GM19239 (cell line): ENCODE measurements at regions not wholly inside any gene's neighbourhood (a gene's known extent, or its start where the extent isn't known, plus 50 kb on each side); places are given as distances from the start of the nearest gene placed in this dataset.

Experiments
- DNase-seq: peaks from one replicate; pipeline ENCODE4 v3.0.0; 2011; ENCODE audit warnings: low spot score; ENCODE audit not compliant: insufficient read length
- FAIRE-seq: peaks from 2 replicates; lab custom pipeline; 2011; peaks lifted over from hg19 to GRCh38; lab: Jason Lieb, UNC

- no peak for DNase-seq
- FAIRE-seq, result no peak
Measured at GRCh38 chr16:87125206-87126155, 191.7 kb downstream of the C16orf95 start.

- no peak for DNase-seq
- no peak for FAIRE-seq
Measured at GRCh38 chr16:87126403-87127025, 190.7 kb downstream of the C16orf95 start.

GRCh38 chr16:87127061-87127765, 190.0 kb downstream of the C16orf95 start:
- DNase-seq (no peak), FAIRE-seq (no peak)

GRCh38 chr16:87127766-87128147, 189.4 kb downstream of the C16orf95 start:
- DNase-seq, result no peak
- FAIRE-seq, result no peak

GRCh38 chr16:87129771-87130170, 187.4 kb downstream of the C16orf95 start:
- DNase-seq (no peak), FAIRE-seq (no peak)

- DNase-seq (no peak), FAIRE-seq (no peak)
Measured at GRCh38 chr16:87131061-87131995, 185.9 kb downstream of the C16orf95 start.

- DNase-seq (no peak), FAIRE-seq (no peak)
Measured at GRCh38 chr16:87131996-87132345, 185.2 kb downstream of the C16orf95 start.

- FAIRE-seq, result no peak
- DNase-seq, result no peak
Measured at GRCh38 chr16:87132361-87133014, 184.7 kb downstream of the C16orf95 start.

- no peak for FAIRE-seq
Measured at GRCh38 chr16:87133112-87133850, 183.9 kb downstream of the C16orf95 start.

GRCh38 chr16:87133966-87134627, 183.1 kb downstream of the C16orf95 start:
- FAIRE-seq, result no peak

More at GRCh38 chr16:87133112-87133850, 183.9 kb downstream of the C16orf95 start:
- no peak for DNase-seq

GRCh38 chr16:87134628-87134995, 182.6 kb downstream of the C16orf95 start:
- DNase-seq, result no peak
- FAIRE-seq, result no peak

More at GRCh38 chr16:87133966-87134627, 183.1 kb downstream of the C16orf95 start:
- no peak for DNase-seq

GRCh38 chr16:87135246-87136030, 181.8 kb downstream of the C16orf95 start:
- FAIRE-seq, result no peak
- no peak for DNase-seq

- no peak for DNase-seq
- FAIRE-seq, result no peak
Measured at GRCh38 chr16:87138316-87138715, 178.9 kb downstream of the C16orf95 start.

GRCh38 chr16:87138738-87139267, 178.4 kb downstream of the C16orf95 start:
- FAIRE-seq (no peak), DNase-seq (no peak)

- DNase-seq (no peak), FAIRE-seq (no peak)
Measured at GRCh38 chr16:87140211-87141200, 176.7 kb downstream of the C16orf95 start.

GRCh38 chr16:87141402-87141801, 175.8 kb downstream of the C16orf95 start:
- no peak for FAIRE-seq
- no peak for DNase-seq
